Neural progenitor cell (in vitro differentiated cells): ENCODE measurements at regions not wholly inside any gene's neighbourhood (a gene's known extent, or its start where the extent isn't known, plus 50 kb on each side); places are given as distances from the start of the nearest gene placed in this dataset.
"Not testable (repeated sequence)": the region's sequence is repeated elsewhere in the genome, so short reads cannot be mapped to it uniquely, and the experiment has no call there.

Experiments
- DNase-seq: peaks from one replicate; pipeline ENCODE4 v3.0.0-alpha.2; 2016; ENCODE audit warnings: low spot score
- H2AFZ ChIP-seq: fragments of 200-600 bp; sonication (generic); replicated peaks from 2 replicates; pipeline ENCODE4 v1.6.1; 2016; ENCODE audit warnings: antibody characterized with exemption
- H3F3A ChIP-seq: fragments of 200-600 bp; sonication (generic); 2 replicates; pipeline ENCODE4 v1.6.1; 2016; ENCODE audit warnings: antibody characterized with exemption, low read depth
- H3K27ac ChIP-seq: fragments of 200-600 bp; sonication (generic); 2 replicates; pipeline ENCODE4 v1.5.1; 2016; ENCODE audit warnings: mild to moderate bottlenecking
- H3K27me3 ChIP-seq: fragments of 200-600 bp; sonication (generic); 2 replicates; pipeline ENCODE4 v1.6.1; 2016; ENCODE audit warnings: mild to moderate bottlenecking, moderate library complexity
- H3K36me3 ChIP-seq: fragments of 200-600 bp; sonication (generic); 2 replicates; pipeline ENCODE4 v1.5.1; 2016
- H3K4me1 ChIP-seq: fragments of 200-600 bp; sonication (generic); 2 replicates; pipeline ENCODE4 v1.6.1; 2016; ENCODE audit warnings: mixed run types
- H3K4me2 ChIP-seq: fragments of 200-600 bp; sonication (generic); 2 replicates; pipeline ENCODE4 v1.6.1; 2016
- H3K4me3 ChIP-seq: fragments of 200-600 bp; sonication (generic); 2 replicates; pipeline ENCODE4 v1.5.1; 2016
- H3K79me2 ChIP-seq: fragments of 200-600 bp; sonication (generic); 2 replicates; pipeline ENCODE4 v1.6.1; 2016; ENCODE audit warnings: low read depth
- H3K9ac ChIP-seq: fragments of 200-600 bp; sonication (generic); 2 replicates; pipeline ENCODE4 v1.6.1; 2016
- H3K9me3 ChIP-seq: fragments of 200-600 bp; sonication (generic); 2 replicates; pipeline ENCODE4 v1.5.1; 2016; ENCODE audit warnings: low read depth
- H4K20me1 ChIP-seq: fragments of 200-600 bp; sonication (generic); 2 replicates; pipeline ENCODE4 v1.6.1; 2016; ENCODE audit warnings: low read depth
- H3K27ac Mint-ChIP-seq: 3 replicates; pipeline ENCODE4 v1.8.0; 2021; ENCODE audit warnings: mixed read lengths
- H3K27me3 Mint-ChIP-seq: 2 replicates; pipeline ENCODE4 v1.8.0; 2022; ENCODE audit warnings: low read depth, mild to moderate bottlenecking, inconsistent platforms, moderate library complexity, mixed read lengths; ENCODE audit not compliant: insufficient read depth
- H3K36me3 Mint-ChIP-seq: 3 replicates; pipeline ENCODE4 v1.8.0; 2021; ENCODE audit warnings: mixed read lengths
- H3K4me1 Mint-ChIP-seq: 3 replicates; pipeline ENCODE4 v1.8.0; 2021; ENCODE audit warnings: mixed read lengths
- H3K4me3 Mint-ChIP-seq: 3 replicates; pipeline ENCODE4 v1.8.0; 2021; ENCODE audit warnings: mild to moderate bottlenecking, moderate library complexity, mixed read lengths
- H3K9me3 Mint-ChIP-seq: 3 replicates; pipeline ENCODE4 v1.8.0; 2020; ENCODE audit warnings: mixed read lengths
- EZH2 ChIP-seq: fragments of 200-600 bp; sonication (generic); IDR thresholded peaks from 2 replicates; pipeline ENCODE4 v1.6.1; 2017; ENCODE audit warnings: antibody characterized with exemption, mild to moderate bottlenecking, moderate library complexity
- EZH2phosphoT487 ChIP-seq: fragments of 200-600 bp; sonication (generic); IDR thresholded peaks from 2 replicates; pipeline ENCODE4 v1.6.1; 2017; ENCODE audit warnings: antibody characterized with exemption
- TF ChIP-seq, protein P1 (sequence below): fragments of 200-600 bp; sonication (generic); IDR thresholded peaks from 2 replicates; pipeline ENCODE4 v1.5.1; 2017; ENCODE audit warnings: antibody characterized with exemption, mild to moderate bottlenecking

DNA sequence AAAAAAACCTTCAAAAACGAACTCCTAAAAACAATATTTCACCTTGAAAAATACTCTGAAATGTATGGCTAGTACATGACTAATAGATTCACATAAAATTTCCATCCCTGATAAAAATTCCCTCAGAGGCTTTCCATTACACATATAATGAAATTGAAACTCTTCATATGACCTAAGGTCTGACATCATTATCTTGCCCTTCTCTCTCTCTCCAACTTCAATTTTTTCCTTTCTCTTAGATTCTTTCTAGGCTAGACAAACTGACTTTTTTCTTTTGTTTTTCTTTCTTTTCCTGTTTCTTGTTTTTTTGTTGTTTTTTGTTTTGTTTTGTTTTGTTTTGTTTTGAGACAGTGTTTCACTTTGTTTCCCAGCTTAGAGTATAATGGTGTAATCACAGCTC is 1220.5 kb downstream of the ROBO2 start:
- Histone ChIP-seq H3K4me2 (no peak overlapping the region), H2AFZ (no peak overlapping the region), H3K9me3 (no peaks in the 10 kb centered on the region), H3K36me3 (no peaks in the 10 kb centered on the region), H3F3A (no peaks in the 10 kb centered on the region), H3K79me2 (no peaks in the 10 kb centered on the region), H3K4me1 (peaks cover 17% of the 10 kb centered on the region), H3K27ac (no peak overlapping the region), H3K4me3 (no peak overlapping the region), H3K9ac (no peak overlapping the region), H3K27me3 (no peaks in the 10 kb centered on the region), H4K20me1 (no peaks in the 10 kb centered on the region)
- no peaks in the 10 kb centered on the region for H3K36me3 Mint-ChIP-seq
- H3K27ac Mint-ChIP-seq: no peak overlapping the region
- peaks cover 10% of the 10 kb centered on the region for H3K9me3 Mint-ChIP-seq
- H3K4me3 Mint-ChIP-seq: no peak overlapping the region
- TF ChIP-seq, protein P1, sequence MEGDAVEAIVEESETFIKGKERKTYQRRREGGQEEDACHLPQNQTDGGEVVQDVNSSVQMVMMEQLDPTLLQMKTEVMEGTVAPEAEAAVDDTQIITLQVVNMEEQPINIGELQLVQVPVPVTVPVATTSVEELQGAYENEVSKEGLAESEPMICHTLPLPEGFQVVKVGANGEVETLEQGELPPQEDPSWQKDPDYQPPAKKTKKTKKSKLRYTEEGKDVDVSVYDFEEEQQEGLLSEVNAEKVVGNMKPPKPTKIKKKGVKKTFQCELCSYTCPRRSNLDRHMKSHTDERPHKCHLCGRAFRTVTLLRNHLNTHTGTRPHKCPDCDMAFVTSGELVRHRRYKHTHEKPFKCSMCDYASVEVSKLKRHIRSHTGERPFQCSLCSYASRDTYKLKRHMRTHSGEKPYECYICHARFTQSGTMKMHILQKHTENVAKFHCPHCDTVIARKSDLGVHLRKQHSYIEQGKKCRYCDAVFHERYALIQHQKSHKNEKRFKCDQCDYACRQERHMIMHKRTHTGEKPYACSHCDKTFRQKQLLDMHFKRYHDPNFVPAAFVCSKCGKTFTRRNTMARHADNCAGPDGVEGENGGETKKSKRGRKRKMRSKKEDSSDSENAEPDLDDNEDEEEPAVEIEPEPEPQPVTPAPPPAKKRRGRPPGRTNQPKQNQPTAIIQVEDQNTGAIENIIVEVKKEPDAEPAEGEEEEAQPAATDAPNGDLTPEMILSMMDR: no peak
- TF ChIP-seq EZH2 (no peak), EZH2phosphoT487 (no peak)
- H3K27me3 Mint-ChIP-seq: no peaks in the 10 kb centered on the region
- peaks cover 15% of the 10 kb centered on the region for H3K4me1 Mint-ChIP-seq
- DNase-seq: no peak

DNA sequence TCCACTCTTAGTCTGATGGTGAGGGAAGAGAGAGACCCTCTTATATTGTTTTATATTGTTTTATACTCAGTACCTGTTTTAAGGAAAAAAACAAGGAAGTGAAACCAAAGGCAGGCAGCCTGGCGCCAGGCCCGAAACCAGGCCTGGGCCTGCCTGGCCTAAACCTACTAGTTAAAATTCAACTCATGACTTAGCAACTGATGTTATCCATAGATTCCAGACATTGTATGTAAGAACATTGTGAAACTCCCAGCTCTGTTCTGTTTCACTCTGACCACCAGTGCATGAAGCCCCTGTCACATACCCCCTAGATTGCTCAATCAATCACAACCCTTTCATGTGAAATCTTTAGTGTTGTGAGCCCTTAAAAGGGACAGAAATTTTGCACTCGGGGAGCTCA is 1226.7 kb downstream of the ROBO2 start:
- not testable (repeated sequence) for H3K27me3 Mint-ChIP-seq, H3K4me3 ChIP-seq, H3F3A ChIP-seq, H3K4me2 ChIP-seq, H3K4me3 Mint-ChIP-seq, H3K27ac ChIP-seq, H2AFZ ChIP-seq, H3K27ac Mint-ChIP-seq, H4K20me1 ChIP-seq, H3K36me3 ChIP-seq, H3K4me1 ChIP-seq, H3K4me1 Mint-ChIP-seq, H3K79me2 ChIP-seq, DNase-seq, H3K36me3 Mint-ChIP-seq, H3K27me3 ChIP-seq, H3K9ac ChIP-seq
- peaks cover 32% of the 10 kb centered on the region for H3K9me3 Mint-ChIP-seq
- H3K9me3 ChIP-seq: peaks cover 11% of the 10 kb centered on the region

DNA sequence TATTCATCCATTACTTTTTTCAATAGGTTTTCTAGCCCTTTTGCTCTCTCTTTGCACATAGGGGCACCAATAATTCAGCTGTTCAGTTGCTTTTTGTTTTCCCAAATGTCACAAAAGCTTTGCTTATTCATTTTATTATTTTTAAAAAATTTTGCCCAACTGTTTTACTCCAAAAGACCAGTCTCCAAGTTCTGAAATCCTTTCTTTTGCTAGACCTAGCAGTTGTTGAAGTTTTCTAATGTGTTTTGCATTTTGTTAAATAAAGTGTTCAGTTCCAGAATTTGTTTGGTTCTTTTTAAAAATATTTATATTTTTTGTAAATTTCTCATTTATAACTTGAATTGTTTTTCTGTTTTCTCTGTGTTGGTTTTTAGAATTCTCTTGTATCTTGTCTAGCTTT is 1227.3 kb downstream of the ROBO2 start:
- no peak overlapping the region for H3K9ac ChIP-seq
- H3K4me3 ChIP-seq: no peak overlapping the region
- H3F3A ChIP-seq: no peaks in the 10 kb centered on the region
- no peaks in the 10 kb centered on the region for H3K36me3 ChIP-seq
- H3K4me1 ChIP-seq: no peaks in the 10 kb centered on the region
- H3K27me3 ChIP-seq: no peaks in the 10 kb centered on the region
- H3K4me3 Mint-ChIP-seq: no peak overlapping the region
- TF ChIP-seq, protein P1: no peak
- TF ChIP-seq EZH2phosphoT487 (no peak), EZH2 (no peak)
- H2AFZ ChIP-seq: no peak overlapping the region
- peaks cover 2% of the 10 kb centered on the region for H3K36me3 Mint-ChIP-seq
- H3K9me3 ChIP-seq: peaks cover 11% of the 10 kb centered on the region
- H3K79me2 ChIP-seq: no peaks in the 10 kb centered on the region
- H3K9me3 Mint-ChIP-seq: peaks cover 32% of the 10 kb centered on the region
- H3K27me3 Mint-ChIP-seq: no peaks in the 10 kb centered on the region
- no peak overlapping the region for H3K4me2 ChIP-seq
- DNase-seq: no peak
- no peak overlapping the region for H3K27ac ChIP-seq
- H3K4me1 Mint-ChIP-seq: no peaks in the 10 kb centered on the region
- no peaks in the 10 kb centered on the region for H4K20me1 ChIP-seq
- no peak overlapping the region for H3K27ac Mint-ChIP-seq

DNA sequence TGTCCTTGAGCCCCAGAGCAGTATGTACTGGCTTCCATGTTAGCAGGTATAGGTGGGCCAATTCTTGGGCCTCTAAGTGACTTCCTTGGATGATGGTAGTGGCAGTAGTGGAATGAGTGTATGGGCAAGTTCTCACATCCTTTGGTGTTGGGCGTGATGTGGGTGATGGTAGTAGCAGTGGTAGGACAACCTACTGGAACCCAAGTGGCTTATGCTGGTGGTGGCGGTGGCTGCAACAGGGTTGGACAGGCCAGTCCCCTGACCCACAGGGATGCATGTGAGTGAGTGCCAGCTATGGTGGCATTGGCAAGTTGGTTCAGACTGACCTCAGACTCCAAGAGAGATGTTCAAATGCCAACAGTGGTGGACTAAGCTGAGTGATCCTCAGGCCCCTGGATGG is 1228.2 kb downstream of the ROBO2 start:
- no peaks in the 10 kb centered on the region for H3K4me1 ChIP-seq
- TF ChIP-seq EZH2: no peak
- TF ChIP-seq, protein P1: no peak
- no peak for TF ChIP-seq EZH2phosphoT487
- H3K9ac ChIP-seq: no peak overlapping the region
- no peaks in the 10 kb centered on the region for H3F3A ChIP-seq
- DNase-seq: no peak
- H3K27me3 ChIP-seq: no peaks in the 10 kb centered on the region
- Mint-ChIP-seq H3K27me3 (no peaks in the 10 kb centered on the region), H3K4me1 (no peaks in the 10 kb centered on the region), H3K27ac (no peak overlapping the region), H3K9me3 (peaks cover 32% of the 10 kb centered on the region), H3K4me3 (no peak overlapping the region), H3K36me3 (peaks cover 2% of the 10 kb centered on the region)
- H3K27ac ChIP-seq: no peak overlapping the region
- no peak overlapping the region for H3K4me2 ChIP-seq
- no peaks in the 10 kb centered on the region for H3K36me3 ChIP-seq
- H3K9me3 ChIP-seq: peaks cover 11% of the 10 kb centered on the region
- no peaks in the 10 kb centered on the region for H3K79me2 ChIP-seq
- no peak overlapping the region for H2AFZ ChIP-seq
- no peaks in the 10 kb centered on the region for H4K20me1 ChIP-seq
- H3K4me3 ChIP-seq: no peak overlapping the region
